GM04504 (cell line): ENCODE measurements at regions not wholly inside any gene's neighbourhood (a gene's known extent, or its start where the extent isn't known, plus 50 kb on each side); places are given as distances from the start of the nearest gene placed in this dataset.
"Not testable (repeated sequence)": the region's sequence is repeated elsewhere in the genome, so short reads cannot be mapped to it uniquely, and the experiment has no call there.

ENCODE experiments used
- DNase-seq: peaks from one replicate; pipeline ENCODE4 v3.0.0-alpha.2; 2012; ENCODE audit warnings: low read depth

DNA sequence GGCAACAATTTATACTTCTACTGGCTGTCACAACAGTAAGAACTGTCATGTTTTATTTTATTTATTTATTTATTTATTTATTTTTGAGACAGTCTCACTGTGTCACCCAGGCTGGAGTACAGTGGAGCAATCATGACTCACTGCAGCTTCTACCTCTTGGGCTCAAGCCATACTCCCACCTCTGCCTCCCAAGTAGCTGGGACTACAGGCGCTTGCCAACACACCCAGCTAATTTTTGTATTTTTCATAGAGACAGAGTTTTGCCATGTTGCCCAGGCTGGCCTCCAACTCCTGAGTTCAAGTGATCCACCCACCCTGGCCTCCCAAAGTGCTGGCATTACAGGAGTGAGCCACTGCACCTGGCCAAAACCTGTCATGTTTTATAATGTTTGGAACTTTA, 255.1 kb upstream of the DUSP10 start:
- not testable (repeated sequence) for DNase-seq

DNA sequence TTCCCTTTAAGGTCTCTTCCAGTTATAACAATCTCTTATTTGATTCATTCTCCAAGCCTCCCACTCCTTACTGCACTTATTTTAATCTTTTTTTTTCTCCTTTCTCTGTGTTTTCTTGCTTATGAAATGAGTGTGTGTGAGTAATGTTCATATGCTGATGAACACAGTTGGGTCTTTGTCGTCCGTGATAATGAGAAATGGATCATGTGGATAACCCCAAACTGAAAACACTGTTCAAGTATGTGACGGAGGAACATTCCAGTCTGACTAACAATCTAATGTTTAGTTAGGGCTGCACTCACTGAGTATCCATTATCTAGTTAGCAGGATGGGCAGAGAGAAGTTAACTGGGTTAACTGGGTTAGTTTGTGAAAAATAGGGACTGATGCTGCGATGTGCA, 253.1 kb upstream of the DUSP10 start:
- DNase-seq: peak; percentile 45

DNA sequence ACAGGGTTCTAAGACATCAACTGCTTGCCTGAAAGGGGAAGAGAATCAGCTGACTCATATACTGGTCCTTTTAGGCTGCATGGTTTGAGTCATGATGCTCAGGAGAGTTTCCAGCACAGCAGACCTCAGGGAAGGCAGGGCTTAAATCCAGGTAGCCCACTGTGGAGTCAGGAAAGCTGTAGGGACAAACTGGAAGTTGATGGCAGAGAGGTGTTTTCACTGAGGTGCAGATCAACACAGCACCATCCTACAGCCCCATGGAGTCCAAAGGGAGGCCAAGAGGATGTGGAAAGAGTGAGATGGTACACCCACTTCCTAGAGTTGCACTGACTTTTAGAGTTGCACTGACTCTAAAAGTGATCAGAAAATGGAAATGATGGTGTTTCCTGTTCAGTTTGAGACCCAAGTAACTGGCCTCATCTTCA, 252.4 kb upstream of the DUSP10 start:
- no peak for DNase-seq

DNA sequence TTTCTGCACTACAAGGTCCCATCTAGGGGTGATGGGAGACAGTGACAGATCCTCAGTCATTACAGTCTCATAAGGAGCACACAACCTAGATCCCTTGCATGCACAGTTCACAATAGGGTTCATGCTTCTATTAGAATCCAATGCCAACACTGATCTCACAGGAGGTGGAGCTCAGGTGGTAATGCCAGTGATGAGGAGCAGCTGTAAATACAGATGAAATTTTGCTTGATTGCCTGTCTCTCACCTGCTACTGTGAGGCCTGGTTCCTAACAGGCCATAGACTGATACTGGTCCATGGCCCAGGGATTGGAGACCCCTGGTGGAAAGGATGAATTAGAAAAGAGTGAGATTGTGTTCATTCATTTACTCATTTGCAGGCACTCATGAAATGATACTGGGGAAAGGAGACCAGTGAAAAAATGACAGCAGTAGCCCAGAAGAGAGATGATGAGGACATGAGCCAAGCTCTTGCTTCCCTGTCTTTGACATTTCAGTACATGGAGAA, 251.6 kb upstream of the DUSP10 start:
- no peak for DNase-seq

DNA sequence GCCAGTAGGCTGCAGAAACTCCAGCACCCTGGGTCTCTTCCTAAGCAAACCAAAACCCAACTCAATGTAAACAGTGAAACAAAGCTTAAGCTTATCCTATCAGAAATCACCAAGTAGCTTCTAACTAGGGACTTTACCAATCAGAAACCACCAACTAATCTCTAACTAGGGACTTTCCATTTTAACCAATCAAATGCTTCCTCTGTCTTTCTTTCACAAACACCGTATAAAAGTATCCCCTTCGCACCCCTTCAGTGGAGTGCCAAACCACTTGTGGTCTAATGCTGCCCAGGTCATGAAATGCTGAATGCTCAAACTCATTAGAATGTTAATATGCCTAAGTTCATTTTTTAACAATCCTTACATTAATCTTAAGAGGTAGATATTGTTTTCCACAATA, 250.5 kb upstream of the DUSP10 start:
- DNase-seq: no peak

DNA sequence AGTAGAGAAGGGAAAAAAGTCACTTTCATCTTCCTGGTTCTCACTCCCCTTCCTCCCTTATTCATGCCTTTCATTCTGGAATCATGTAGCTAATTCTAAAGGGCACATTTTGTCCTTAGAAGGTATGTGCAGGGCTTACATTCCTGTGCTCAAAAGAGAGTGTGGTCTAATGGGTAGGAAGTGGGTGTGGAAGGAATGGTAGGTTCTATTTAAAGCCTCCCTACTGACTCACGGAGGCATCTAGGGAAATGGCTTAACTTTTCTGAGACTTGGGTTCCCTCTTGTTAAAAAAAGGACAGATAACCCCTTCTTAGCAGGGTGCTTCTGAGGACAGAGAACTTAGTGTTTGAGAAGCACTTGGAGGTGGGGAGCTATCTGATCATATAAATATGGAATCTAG, 249.3 kb upstream of the DUSP10 start:
- DNase-seq: no peak

DNA sequence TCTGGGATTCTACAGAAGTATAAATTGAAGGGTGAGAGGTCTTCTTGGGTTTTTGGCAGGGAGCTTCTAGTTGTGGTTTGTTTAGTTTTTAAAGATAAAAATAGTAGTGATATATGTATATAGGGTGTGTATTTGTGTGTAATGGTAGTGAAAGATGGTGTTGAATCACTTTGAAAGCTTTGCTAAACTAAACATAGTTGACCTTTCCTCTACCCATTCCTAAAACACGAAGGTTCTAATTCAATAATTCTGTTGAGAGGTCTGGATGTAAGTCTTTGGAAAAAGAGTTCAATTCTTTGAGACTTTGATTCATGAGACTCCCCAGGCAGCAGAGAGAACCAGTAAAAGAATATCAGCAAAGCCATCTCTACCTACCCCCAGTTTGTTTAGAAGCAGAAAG, 247.9 kb upstream of the DUSP10 start:
- DNase-seq: no peak

DNA sequence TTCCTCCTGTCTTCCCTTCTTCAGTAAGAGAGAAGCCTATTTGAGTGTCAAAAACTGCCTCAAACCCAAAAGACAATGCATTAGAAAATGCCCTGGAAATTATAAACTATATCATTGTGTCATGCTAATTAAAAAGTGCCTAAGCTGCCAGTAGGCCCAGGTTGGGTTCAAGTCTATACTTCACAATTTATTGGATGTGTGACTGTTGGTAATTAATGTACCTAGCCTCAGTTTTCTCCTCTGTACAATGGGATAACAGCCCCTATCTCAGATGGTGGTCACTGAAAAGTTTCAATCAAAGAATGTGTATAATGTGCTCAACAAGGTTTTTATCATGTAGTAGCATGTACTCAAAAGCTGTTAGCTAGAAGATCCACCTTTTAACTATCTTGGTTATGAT, 246.9 kb upstream of the DUSP10 start:
- no peak for DNase-seq

DNA sequence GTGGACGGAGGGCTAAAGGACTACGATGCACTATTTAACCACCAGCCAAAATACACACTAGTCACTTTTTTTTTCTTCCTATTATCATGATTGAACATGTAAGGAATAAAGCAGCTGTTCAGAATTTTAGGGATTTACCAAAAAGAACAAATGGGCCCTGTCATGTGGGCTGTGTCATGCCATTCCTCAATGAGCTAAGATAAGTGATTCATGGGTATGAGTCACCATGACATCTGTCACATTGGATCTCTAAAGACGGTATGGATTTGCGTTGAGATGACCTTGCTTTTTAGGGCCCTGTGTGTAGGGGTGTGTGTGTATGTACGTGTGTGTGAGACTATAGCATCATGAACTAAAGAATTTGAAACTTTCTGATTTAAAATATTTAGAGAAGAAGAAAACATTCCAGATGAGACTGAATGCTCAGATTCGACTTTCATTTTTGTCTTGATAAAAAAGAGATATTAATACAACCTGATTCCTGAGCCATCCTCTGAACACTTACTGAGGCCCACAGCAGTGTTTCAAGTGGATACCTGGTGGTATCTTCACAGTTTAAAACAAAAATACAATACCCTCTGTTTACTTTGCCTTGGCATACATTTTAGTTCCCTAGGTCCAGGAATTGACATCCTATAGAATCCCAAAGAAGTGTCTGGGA, 246.1 kb upstream of the DUSP10 start:
- no peak for DNase-seq

DNA sequence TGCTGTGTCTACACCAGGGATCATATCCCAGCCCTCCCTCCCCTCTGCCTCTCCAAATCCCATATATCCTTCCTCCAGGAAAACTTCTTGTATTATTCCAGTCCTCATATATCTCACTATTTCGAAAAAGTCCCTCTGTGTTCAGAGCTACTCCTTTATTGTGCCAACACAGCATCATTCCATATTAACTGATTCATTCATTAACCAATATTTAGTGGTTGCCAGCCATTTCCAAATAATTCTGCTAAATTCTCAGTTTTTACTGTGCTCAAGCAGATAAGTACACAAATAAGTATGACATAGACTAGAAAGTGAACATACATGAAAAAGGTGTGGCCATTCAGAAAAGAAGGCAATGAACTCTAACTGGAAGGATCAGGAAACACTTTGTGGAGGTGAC, 241.6 kb upstream of the DUSP10 start:
- no peak for DNase-seq

DNA sequence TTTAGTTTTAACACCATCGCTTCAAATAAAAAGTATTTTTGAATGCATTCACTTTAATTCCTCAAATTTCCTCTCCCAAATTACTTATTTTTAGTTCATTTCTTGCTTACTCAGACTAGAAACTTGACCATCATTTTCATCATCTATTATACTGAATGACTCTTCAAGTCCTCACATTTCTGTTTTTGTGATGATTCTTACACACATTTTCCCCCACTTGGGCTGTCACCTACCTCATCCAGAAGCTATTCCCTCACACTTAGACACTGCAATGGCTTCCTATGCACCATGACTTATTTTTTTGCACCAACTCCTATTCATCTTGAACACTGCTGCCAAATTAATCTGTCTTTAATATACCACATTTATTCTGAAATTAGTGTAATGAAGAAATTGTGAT, 239.6 kb upstream of the DUSP10 start:
- DNase-seq: no peak

DNA sequence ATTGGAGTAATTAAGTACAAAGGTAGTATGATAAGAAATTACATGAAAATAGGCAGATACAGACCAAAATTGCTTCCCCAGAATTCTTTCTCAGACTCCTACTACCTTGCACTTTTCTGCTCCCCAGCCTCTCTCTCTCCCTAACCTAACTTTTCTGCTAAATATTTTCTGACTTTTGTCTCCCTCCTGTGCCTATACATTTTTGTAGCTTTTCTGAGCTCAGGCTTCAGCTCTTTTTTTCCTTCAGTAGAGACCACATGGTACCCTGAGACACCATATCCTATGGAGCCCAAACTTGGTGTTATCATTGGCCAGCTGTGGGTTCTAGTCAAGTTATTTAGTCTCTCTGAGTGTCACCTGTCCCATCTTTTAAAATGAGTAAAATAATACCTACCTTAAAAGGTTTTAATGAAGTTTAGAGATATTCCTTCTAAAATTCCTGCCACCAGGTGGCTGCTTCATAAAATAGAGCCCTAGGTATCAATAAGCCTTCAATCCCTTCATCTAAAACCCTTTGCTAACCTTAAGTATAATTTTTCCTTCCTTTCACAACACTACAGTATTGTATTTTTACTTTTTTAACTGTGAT, 237.6 kb upstream of the DUSP10 start:
- no peak for DNase-seq

DNA sequence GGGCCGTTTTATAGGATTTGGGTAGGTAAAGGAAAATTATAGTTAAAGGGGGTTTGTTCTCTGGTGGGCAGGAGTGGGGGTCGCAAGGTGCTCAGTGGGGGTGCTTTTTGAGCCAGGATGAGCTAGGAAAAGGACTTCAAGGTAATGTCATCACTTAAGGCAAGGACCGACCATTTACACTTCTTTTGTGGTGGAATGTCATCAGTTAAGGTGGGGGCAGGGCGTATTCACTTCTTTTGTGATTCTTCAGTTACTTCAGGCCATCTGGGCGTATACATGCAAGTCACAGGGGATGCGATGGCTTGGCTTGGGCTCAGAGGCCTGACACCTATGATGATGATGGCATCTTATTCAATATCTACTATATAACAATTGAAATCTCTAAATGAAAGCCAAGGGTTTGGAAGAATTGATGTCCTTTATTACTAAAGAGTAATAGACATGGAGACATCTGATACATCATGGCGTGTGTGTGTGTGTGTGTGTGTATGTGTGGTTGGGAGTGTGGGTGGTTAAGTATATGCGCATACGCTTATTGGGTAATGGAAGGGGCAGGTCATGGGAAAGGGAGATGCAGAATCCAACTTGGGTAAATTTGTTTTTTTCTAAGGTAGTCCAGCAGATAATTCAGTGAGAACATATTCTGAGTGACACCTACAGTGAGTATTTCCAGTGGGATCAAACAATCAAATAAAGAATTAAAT, 236.9 kb upstream of the DUSP10 start:
- DNase-seq: not testable (repeated sequence)

DNA sequence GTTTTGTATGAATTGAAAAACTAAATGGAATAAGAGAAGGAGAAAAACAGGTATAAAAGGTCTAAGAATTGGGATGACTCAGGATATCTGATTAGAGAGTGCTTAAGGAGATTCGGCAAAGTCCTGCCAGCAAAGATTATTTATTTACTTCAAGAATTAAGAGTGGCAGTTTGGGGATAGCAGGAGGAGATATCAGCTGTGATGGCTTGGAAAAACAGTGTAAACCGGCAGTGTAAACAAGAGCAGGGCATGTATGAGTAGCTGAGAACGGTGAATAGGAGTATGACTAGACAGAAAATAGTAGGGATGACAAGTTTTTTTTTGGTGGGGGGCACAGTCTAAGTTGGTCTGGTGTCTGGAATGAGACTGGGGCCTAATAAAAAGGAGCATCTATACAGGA, 231.9 kb upstream of the DUSP10 start:
- DNase-seq: not testable (repeated sequence)

DNA sequence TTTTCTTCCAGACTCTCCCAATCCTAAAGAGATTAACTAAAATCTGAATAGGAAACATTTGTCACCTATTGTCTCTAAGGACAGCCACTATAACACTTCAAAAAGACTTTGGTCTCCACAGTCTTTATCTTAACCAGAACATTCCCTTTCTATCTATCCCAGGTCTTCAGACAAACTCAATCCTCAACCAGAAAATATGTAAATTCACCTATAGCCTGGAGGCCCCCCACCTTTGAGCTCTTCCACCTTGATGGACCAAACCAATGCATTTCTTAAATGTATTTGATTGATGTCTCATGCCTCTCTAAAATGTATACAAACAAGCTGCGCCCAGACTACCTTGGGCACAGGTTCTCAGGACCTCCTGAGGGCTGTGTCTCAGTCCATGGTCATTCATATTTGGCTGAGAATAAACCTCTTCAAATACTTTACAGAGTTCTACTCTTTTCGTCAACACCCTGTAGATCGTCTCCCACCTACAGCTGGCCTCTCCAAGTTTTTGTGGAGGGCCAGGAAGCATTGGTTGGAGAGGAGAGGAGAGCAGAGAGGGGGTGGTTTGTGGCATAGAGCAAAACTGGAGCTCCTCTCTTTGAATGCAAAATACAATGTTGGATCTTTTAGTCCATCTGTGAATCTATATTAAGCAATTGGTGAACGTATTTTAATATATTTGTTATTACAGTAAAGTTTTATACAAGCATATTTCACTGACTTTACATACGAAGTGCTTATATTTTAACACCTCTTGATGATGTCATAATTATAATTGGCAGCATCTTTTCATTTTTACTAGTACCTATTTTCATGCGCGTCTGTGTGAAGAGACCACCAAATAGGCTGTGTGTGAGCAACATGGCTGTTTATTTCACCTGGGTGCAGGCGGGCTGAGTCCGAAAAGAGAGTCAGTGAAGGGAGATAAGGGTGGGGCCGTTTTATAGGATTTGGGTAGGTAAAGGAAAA, 230.7 kb upstream of the DUSP10 start:
- no peak for DNase-seq

DNA sequence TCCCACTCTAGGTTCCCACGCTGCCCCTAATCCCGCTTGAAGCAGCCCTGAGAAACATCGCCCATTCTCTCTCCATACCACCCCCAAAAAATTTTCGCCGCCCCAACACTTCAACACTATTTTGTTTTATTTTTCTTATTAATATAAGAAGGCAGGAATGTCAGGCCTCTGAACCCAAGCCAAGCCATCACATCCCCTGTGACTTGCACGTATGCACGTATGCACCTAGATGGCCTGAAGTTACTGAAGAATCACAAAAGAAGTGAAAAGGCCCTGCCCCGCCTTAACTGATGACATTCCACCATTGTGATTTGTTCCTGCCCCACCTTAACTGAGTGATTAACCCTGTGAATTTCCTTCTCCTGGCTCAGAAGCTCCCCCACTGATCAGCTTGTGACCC, 229.1 kb upstream of the DUSP10 start:
- not testable (repeated sequence) for DNase-seq

DNA sequence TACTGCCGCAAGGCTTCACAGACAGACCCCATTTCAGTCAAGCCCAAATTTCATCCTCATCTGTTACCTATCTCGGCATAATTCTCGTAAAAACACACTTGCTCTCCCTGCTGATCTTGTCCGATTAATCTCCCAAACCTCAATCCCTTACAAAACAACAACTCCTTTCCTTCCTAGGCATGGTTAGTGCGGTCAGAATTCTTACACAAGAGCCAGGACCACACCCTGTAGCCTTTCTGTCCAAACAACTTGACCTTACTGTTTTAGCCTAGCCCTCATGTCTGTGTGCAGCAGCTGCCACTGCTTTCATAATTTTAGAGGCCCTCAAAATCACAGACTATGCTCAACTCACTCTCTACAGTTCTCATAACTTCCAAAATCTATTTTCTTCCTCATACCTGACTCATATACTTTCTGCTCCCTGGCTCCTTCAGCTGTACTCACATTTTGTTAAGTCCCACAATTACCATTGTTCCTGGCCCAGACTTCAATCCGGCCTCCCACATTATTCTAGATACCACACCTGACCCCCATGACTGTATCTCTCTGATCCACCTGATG, 227.5 kb upstream of the DUSP10 start:
- not testable (repeated sequence) for DNase-seq

DNA sequence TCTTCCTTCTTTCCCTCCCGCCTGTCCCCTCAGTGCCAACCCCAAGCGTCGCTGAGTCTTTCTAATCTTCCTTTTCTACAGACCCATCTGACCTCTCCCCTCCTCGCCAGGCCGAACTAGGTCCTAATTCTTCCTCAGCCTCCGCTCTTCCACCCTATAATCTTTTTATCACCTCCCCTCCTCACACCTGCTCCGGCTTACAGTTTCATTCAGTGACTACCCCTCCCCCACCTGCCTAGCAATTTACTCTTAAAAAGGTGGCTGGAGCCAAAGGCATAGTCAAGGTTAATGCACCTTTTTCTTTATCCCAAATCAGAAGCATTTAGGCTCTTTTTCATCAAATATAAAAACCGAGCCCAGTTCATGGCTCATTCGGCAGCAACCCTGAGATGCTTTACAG, 225.6 kb upstream of the DUSP10 start:
- DNase-seq: not testable (repeated sequence)

DNA sequence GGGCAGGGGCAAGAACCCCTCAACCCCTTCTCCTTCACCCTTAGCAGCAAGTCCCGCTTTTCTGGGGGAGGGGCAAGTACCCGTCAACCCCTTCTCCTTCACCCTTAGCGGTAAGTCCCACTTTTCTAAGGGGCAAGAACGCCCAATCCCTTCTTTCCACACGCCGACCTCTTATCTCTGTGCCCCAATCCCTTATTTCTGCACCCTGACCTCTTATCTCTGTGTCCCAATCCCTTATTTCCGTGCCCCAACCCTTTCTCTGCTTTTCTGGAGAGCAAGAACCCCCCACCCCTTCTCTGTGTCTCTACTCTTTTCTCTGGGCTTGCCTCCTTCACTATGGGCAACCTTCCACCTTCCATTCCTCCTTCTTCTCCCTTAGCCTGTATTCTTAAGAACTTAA, 225.0 kb upstream of the DUSP10 start:
- DNase-seq: not testable (repeated sequence)

DNA sequence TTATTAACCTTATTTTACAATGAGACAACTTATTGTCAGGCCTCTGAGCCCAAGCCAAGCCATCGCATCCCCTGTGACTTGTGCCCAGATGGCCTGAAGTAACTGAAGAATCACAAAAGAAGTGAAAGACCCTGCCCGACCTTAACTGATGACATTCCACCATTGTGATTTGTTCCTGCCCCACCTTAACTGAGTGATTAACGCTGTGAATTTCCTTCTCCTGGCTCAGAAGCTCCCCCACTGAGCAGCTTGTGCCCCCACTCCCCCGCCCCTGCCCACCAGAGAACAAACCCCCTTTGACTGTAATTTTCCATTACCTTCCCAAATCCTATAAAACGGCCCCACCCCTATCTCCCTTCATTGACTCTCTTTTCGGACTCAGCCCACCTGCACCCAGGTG, 224.0 kb upstream of the DUSP10 start:
- DNase-seq: not testable (repeated sequence)

DNA sequence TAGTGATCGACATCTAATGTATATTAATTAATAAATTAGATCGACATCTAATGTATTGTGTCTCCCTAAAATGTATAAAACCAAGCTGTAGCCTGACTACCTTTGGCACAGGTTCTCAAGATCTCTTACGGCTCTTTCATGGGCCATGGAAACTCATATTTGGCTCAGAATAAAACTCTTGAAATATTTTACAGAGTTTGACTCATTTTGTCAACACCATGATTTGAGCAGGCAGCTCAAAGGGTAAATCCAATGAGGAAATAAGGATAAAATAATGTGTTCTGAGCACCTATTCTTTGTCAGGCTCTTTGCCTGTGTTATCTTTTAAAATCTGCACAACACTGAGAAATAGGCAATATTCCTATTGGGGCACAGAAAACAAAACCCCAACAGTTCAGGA, 223.4 kb upstream of the DUSP10 start:
- no peak for DNase-seq

DNA sequence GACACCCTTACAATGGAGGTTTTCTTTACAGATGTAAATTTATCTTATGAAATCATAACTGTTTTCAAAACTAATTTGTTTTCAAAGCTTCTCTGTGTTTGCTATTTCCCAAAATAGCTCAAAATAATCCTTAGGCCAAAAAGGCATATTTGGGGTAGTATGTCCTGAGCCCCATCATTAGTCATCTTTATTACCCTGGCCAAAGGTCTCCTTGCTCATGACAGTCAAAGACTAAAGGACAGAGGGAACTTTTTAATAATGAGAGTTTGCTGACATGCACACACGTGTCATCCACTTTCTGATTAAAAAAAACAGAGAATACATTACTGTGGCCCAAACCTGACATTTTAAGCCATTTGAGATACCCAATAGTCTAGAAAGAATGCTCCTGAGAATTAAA, 221.9 kb upstream of the DUSP10 start:
- DNase-seq: no peak
